Left ventricle myocardium inferior (tissue), 1 donor: ENCODE measurements at regions not wholly inside any gene's neighbourhood (a gene's known extent, or its start where the extent isn't known, plus 50 kb on each side); places are given as distances from the start of the nearest gene placed in this dataset.

Source experiments
- DNase-seq: peaks from one replicate; pipeline ENCODE4 v3.0.0-alpha.2; 2020
- H3K27ac ChIP-seq: fragments of 200-600 bp; replicated peaks from 2 replicates; pipeline ENCODE4 v1.8.0; 2021
- H3K27me3 ChIP-seq: fragments of 200-600 bp; 2 replicates; pipeline ENCODE4 v1.8.0; 2021; ENCODE audit warnings: low read depth
- H3K36me3 ChIP-seq: fragments of 200-600 bp; 2 replicates; pipeline ENCODE4 v1.8.0; 2021
- H3K4me1 ChIP-seq: fragments of 200-600 bp; 2 replicates; pipeline ENCODE4 v1.8.0; 2021
- H3K4me3 ChIP-seq: fragments of 200-600 bp; 2 replicates; pipeline ENCODE4 v1.8.0; 2021; ENCODE audit warnings: mild to moderate bottlenecking, moderate library complexity
- H3K9me3 ChIP-seq: fragments of 200-600 bp; replicated peaks from 2 replicates; pipeline ENCODE4 v1.8.0; 2021
- CTCF ChIP-seq: fragments of 200-600 bp; IDR thresholded peaks from 2 replicates; pipeline ENCODE4 v1.8.0; 2021; ENCODE audit warnings: antibody characterized with exemption, mild to moderate bottlenecking, borderline replicate concordance
- intact Hi-C: fragments of 100-400 bp; cut with micrococcal nuclease; formaldehyde crosslinking; loops from one replicate; pipeline ENCODE4 v1.11.0; 2022
- donor health status: DM: no; HTN: yes; CAD: no; lungs with severe emphysema.

- Histone ChIP-seq H3K9me3 (no peaks in the 10 kb centered on the region), H3K27me3 (no peaks in the 10 kb centered on the region), H3K4me3 (no peak overlapping the region), H3K36me3 (no peaks in the 10 kb centered on the region), H3K27ac (no peak overlapping the region), H3K4me1 (no peaks in the 10 kb centered on the region)
- DNase-seq, result no peak
- TF ChIP-seq CTCF, result no peak
- intact Hi-C loops, result no loop called here
Measured at GRCh38 chr11:105211806-105212554, 72.4 kb upstream of the CARD18 start.

- intact Hi-C loops, result no loop called here
- Histone ChIP-seq H3K4me3 (no peak overlapping the region), H3K9me3 (no peaks in the 10 kb centered on the region), H3K4me1 (no peaks in the 10 kb centered on the region), H3K36me3 (no peaks in the 10 kb centered on the region), H3K27ac (no peak overlapping the region), H3K27me3 (no peaks in the 10 kb centered on the region)
- no peak for TF ChIP-seq CTCF
- DNase-seq, result no peak
Measured at GRCh38 chr11:105208019-105208418, 68.5 kb upstream of the CARD18 start.

GRCh38 chr11:105206633-105207032, 67.1 kb upstream of the CARD18 start:
- no peak overlapping the region for H3K4me3 ChIP-seq
- H3K9me3 ChIP-seq, result no peaks in the 10 kb centered on the region
- H3K27ac ChIP-seq, result no peak overlapping the region
- no peaks in the 10 kb centered on the region for H3K27me3 ChIP-seq
- no peaks in the 10 kb centered on the region for H3K4me1 ChIP-seq
- intact Hi-C loops, result no loop called here
- no peak for TF ChIP-seq CTCF
- H3K36me3 ChIP-seq, result no peaks in the 10 kb centered on the region
- DNase-seq, result no peak

GRCh38 chr11:105204636-105205035, 65.1 kb upstream of the CARD18 start:
- Histone ChIP-seq H3K9me3 (no peaks in the 10 kb centered on the region), H3K4me1 (no peaks in the 10 kb centered on the region), H3K27me3 (no peaks in the 10 kb centered on the region), H3K27ac (no peak overlapping the region), H3K36me3 (no peaks in the 10 kb centered on the region), H3K4me3 (no peak overlapping the region)
- intact Hi-C loops, result no loop called here
- no peak for TF ChIP-seq CTCF
- no peak for DNase-seq

GRCh38 chr11:105203569-105204240, 64.1 kb upstream of the CARD18 start:
- H3K9me3 ChIP-seq, result no peaks in the 10 kb centered on the region
- no peak overlapping the region for H3K27ac ChIP-seq
- DNase-seq, result no peak
- H3K27me3 ChIP-seq, result no peaks in the 10 kb centered on the region
- TF ChIP-seq CTCF, result no peak
- H3K4me3 ChIP-seq, result no peak overlapping the region
- no peaks in the 10 kb centered on the region for H3K36me3 ChIP-seq
- no peaks in the 10 kb centered on the region for H3K4me1 ChIP-seq
- intact Hi-C loops, result no loop called here
